AG10803 (cell line): ENCODE measurements at regions not wholly inside any gene's neighbourhood (a gene's known extent, or its start where the extent isn't known, plus 50 kb on each side); places are given as distances from the start of the nearest gene placed in this dataset.

Experiments
- DNase-seq: peaks from one replicate; pipeline ENCODE4 v3.0.0; 2010; ENCODE audit warnings: low read depth
- H3K4me3 ChIP-seq: 2 replicates; pipeline ENCODE4 v1.5.1; 2011; ENCODE audit warnings: mild to moderate bottlenecking, low read length, control low read depth
- TF ChIP-seq, protein P1 (sequence below): conservative IDR thresholded peaks from 2 replicates; pipeline ENCODE4 v1.5.1; 2011; ENCODE audit warnings: mild to moderate bottlenecking, low read length, control low read depth, inconsistent platforms

GRCh38 chr9:104980039-104980654, 52.2 kb upstream of the ABCA1 start:
- no peak overlapping the region for H3K4me3 ChIP-seq
- TF ChIP-seq, protein P1, sequence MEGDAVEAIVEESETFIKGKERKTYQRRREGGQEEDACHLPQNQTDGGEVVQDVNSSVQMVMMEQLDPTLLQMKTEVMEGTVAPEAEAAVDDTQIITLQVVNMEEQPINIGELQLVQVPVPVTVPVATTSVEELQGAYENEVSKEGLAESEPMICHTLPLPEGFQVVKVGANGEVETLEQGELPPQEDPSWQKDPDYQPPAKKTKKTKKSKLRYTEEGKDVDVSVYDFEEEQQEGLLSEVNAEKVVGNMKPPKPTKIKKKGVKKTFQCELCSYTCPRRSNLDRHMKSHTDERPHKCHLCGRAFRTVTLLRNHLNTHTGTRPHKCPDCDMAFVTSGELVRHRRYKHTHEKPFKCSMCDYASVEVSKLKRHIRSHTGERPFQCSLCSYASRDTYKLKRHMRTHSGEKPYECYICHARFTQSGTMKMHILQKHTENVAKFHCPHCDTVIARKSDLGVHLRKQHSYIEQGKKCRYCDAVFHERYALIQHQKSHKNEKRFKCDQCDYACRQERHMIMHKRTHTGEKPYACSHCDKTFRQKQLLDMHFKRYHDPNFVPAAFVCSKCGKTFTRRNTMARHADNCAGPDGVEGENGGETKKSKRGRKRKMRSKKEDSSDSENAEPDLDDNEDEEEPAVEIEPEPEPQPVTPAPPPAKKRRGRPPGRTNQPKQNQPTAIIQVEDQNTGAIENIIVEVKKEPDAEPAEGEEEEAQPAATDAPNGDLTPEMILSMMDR: no peak
- DNase-seq: no peak

- TF ChIP-seq, protein P1: no peak
- H3K4me3 ChIP-seq: no peak overlapping the region
- no peak for DNase-seq
These were observed 53.7 kb upstream of the ABCA1 start for GRCh38 chr9:104981543-104982129.

- TF ChIP-seq, protein P1: no peak
- no peak overlapping the region for H3K4me3 ChIP-seq
- no peak for DNase-seq
These were observed 54.6 kb upstream of the ABCA1 start for GRCh38 chr9:104982543-104982942.

DNA sequence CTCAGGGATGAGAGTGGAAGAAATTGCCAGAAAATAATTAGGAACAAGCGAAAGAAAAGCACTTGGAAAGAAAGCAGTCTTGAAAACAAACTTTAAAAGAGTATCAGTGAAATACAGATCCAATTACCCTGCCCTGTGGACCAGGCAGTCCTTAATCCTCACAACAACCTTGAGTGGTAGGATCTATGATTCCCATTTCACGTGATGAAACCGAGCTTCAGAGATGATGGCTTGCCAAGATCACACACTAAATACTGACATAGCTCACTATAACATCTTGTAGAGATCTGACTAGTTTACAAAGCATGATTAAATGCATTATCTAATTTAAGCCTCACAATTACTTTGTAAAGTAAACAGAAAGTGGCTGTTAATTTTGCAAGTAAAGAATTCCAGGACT, 55.5 kb upstream of the ABCA1 start:
- TF ChIP-seq, protein P1: no peak
- no peak overlapping the region for H3K4me3 ChIP-seq
- DNase-seq: no peak

- TF ChIP-seq, protein P1: no peak
- DNase-seq: no peak
- no peak overlapping the region for H3K4me3 ChIP-seq
These were observed 56.2 kb upstream of the ABCA1 start for GRCh38 chr9:104984121-104984520.

- no peak for DNase-seq
- no peak overlapping the region for H3K4me3 ChIP-seq
- TF ChIP-seq, protein P1: no peak
These were observed 56.6 kb upstream of the ABCA1 start for GRCh38 chr9:104984542-104984941.

- H3K4me3 ChIP-seq: no peak overlapping the region
- no peak for DNase-seq
These were observed 57.0 kb upstream of the ABCA1 start for GRCh38 chr9:104984948-104985347.

More at GRCh38 chr9:104984948-104985347, 57.0 kb upstream of the ABCA1 start:
- TF ChIP-seq, protein P1: no peak
